Suprapubic skin (tissue), 4 donors: ENCODE measurements at regions not wholly inside any gene's neighbourhood (a gene's known extent, or its start where the extent isn't known, plus 50 kb on each side); places are given as distances from the start of the nearest gene placed in this dataset.

Source experiments
- DNase-seq, 2 donors: peaks; one replicate each; pipeline ENCODE4 v3.0.0-alpha.2; 2019; ENCODE audit warnings: low spot score in 2 of 2
- H3K27ac ChIP-seq: fragments of 200-600 bp; sonication (generic); one replicate; pipeline ENCODE4 v1.5.1; 2019
- H3K27me3 ChIP-seq: fragments of 200-600 bp; sonication (generic); one replicate; pipeline ENCODE4 v1.5.1; 2019
- H3K36me3 ChIP-seq: fragments of 200-600 bp; sonication (generic); one replicate; pipeline ENCODE4 v1.5.1; 2019
- H3K4me1 ChIP-seq: fragments of 200-600 bp; sonication (generic); one replicate; pipeline ENCODE4 v1.5.1; 2019
- H3K4me3 ChIP-seq: fragments of 200-600 bp; sonication (generic); one replicate; pipeline ENCODE4 v1.5.1; 2019; ENCODE audit warnings: mild to moderate bottlenecking
- H3K9me3 ChIP-seq: fragments of 200-600 bp; sonication (generic); one replicate; pipeline ENCODE4 v1.5.1; 2019
- CTCF ChIP-seq, 2 donors: fragments of 200-600 bp in 1 of 2; fragments of 450-650 bp in 1 of 2; sonication (generic) in 1 of 2; IDR thresholded peaks; one replicate each; pipeline ENCODE4 v1.5.1; 2016 to 2019; ENCODE audit warnings: antibody characterized with exemption in 2 of 2, mild to moderate bottlenecking in 1 of 2, moderate library complexity in 1 of 2
- EP300 ChIP-seq: sonication (generic); formaldehyde crosslinking; IDR thresholded peaks from one replicate; pipeline ENCODE4 v1.6.1; 2017; ENCODE audit warnings: antibody characterized with exemption
- POLR2A ChIP-seq, 2 donors: fragments of 450-650 bp; IDR thresholded peaks; one replicate each; pipeline ENCODE4 v1.6.1; 2017; ENCODE audit warnings: antibody characterized with exemption in 2 of 2, mild to moderate bottlenecking in 2 of 2, moderate library complexity in 2 of 2
- POLR2AphosphoS5 ChIP-seq, 3 donors: sonication (generic); formaldehyde crosslinking; IDR thresholded peaks; one replicate each; pipeline ENCODE4 v1.6.1; 2017; ENCODE audit warnings: antibody characterized with exemption in 3 of 3
- WGBS: methylation state at CpG from one replicate; pipeline ENCODE4 v1.1.5; 2018; 5-methylcytosine and 5-hydroxymethylcytosine counted together

DNA sequence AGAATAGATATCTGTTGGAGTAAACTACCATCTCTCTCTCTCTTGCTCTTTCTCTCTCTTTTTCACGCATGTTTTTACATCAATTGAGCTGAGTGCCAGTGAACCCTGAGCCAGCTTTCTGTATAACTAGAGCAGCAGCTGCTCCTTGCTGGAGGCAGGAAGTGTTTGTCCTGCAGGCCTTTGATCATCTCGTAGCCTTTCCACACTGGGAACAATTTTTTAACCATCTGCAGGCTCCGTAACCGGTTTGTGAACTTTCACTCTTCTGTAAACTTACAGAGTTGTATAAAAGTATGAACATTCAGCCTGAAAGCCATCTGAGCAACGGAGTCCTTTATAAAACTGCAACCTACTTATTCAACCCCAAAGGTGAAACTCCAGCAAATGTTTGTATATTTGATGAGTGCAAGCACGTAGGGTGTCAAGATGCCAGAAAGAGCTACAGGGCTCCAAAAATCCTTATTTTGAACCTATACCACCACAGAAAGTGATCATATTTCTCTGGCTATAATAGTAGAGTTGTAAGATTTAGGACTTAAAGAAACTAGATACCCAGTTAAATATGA, 162.8 kb upstream of the NFE2L3 start:
- no peak for DNase-seq
- no peak for TF ChIP-seq CTCF (IDR thresholded peaks at IDR 0.05)
- TF ChIP-seq EP300 = no peak
- no peak for TF ChIP-seq POLR2A (IDR thresholded peaks at IDR 0.05)
- TF ChIP-seq POLR2AphosphoS5 (IDR thresholded peaks at IDR 0.05) = no peak
- H3K36me3 ChIP-seq = no peaks in the 10 kb centered on the region
- H3K9me3 ChIP-seq = no peaks in the 10 kb centered on the region
- H3K27me3 ChIP-seq = no peaks in the 10 kb centered on the region
- H3K4me1 ChIP-seq = no peaks in the 10 kb centered on the region
- no peak overlapping the region for H3K27ac ChIP-seq
- 45% methylated on average over 6 of the region's 6 CpGs for whole genome bisulfite sequencing
- H3K4me3 ChIP-seq = no peak overlapping the region

DNA sequence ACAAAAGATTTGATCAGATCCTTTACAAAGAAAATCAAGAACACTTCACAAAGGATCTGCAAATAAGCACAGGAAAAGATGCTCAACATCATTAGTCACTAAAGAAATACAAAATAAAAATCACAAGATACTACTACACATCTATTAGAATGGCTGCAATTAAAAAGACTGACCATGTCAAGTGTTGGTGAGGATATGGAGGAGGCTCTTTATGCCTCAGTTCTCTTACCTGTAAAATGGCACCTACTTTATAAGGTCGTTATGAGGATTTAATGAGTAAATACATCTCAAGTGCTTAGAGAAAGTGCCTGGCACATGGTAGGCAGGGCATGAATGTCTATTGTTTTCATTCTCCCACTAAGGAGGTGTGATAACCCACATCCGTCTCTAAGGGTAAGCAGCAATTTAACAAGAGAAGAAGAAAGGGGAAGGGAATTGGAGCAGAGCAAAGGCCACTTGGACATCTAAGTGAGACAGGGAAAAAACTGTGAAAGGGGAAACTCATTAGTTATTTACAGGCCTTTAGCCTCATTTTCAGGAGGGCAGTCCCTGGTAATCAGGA, 157.5 kb upstream of the NFE2L3 start:
- Histone ChIP-seq H3K4me3 (no peak overlapping the region), H3K27ac (no peak overlapping the region), H3K4me1 (no peaks in the 10 kb centered on the region), H3K36me3 (no peaks in the 10 kb centered on the region), H3K27me3 (no peaks in the 10 kb centered on the region), H3K9me3 (no peaks in the 10 kb centered on the region)
- TF ChIP-seq CTCF (IDR thresholded peaks at IDR 0.05) (no peak), POLR2AphosphoS5 (IDR thresholded peaks at IDR 0.05) (no peak), POLR2A (IDR thresholded peaks at IDR 0.05) (no peak), EP300 (no peak)
- 83% methylated on average over 2 of the region's 2 CpGs for WGBS
- DNase-seq = no peak

DNA sequence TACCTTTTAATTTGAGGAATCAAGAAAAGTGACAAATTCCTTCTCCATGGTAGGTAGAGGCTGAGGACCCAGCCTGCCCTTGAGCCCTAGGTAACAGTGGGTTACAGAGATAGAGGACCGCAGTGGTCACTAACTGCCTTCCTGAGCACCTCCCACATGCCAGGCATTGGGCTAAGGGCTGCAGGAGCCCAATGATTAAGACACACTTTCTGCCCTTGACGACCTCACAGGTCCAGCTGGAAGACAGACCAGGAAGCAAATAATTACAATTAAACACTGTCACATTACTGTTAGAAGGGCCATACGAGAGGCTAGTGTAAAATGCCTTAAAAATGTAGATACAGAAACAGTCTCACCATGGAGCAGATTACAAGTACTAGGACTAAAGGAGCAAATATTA, 156.8 kb upstream of the NFE2L3 start:
- DNase-seq = no peak
- Histone ChIP-seq H3K36me3 (no peaks in the 10 kb centered on the region), H3K4me1 (no peaks in the 10 kb centered on the region), H3K4me3 (no peak overlapping the region), H3K9me3 (no peaks in the 10 kb centered on the region), H3K27ac (no peak overlapping the region), H3K27me3 (no peaks in the 10 kb centered on the region)
- 58% methylated on average over 3 of the region's 3 CpGs for WGBS
- no peak for TF ChIP-seq POLR2AphosphoS5 (IDR thresholded peaks at IDR 0.05)
- TF ChIP-seq POLR2A (IDR thresholded peaks at IDR 0.05) = no peak
- TF ChIP-seq EP300 = no peak
- TF ChIP-seq CTCF (IDR thresholded peaks at IDR 0.05) = no peak

DNA sequence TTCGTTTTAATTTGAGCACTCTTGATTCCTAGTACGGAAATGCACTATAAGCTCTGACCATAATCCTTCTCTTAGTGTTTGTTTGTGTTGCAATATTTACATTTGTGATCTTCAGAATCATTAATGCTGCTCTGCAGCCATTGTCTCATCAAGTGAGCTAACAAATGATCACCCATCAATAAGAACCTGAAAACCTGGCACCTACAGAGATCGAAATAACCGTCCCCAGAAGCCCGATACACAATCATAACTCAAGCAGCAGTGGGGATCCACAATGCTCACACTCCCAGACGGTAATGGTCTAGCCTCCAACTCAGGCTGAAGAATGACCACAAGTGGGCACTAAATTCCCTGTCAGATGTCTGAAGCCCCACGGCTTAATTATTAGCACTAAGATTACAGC, 156.0 kb upstream of the NFE2L3 start:
- Histone ChIP-seq H3K27ac (no peak overlapping the region), H3K27me3 (no peaks in the 10 kb centered on the region), H3K4me3 (no peak overlapping the region), H3K4me1 (no peaks in the 10 kb centered on the region), H3K9me3 (no peaks in the 10 kb centered on the region), H3K36me3 (no peaks in the 10 kb centered on the region)
- TF ChIP-seq EP300 (no peak), POLR2A (IDR thresholded peaks at IDR 0.05) (no peak), CTCF (IDR thresholded peaks at IDR 0.05) (no peak), POLR2AphosphoS5 (IDR thresholded peaks at IDR 0.05) (no peak)
- DNase-seq = no peak
- 70% methylated on average over 7 of the region's 7 CpGs for WGBS

GRCh38 chr7:25998499-25998898, 153.5 kb upstream of the NFE2L3 start:
- no peak overlapping the region for H3K27ac ChIP-seq
- TF ChIP-seq POLR2AphosphoS5 (IDR thresholded peaks at IDR 0.05) (no peak), POLR2A (IDR thresholded peaks at IDR 0.05) (no peak), EP300 (no peak), CTCF (IDR thresholded peaks at IDR 0.05) (no peak)
- WGBS = 86% methylated on average over 9 of the region's 9 CpGs

More at GRCh38 chr7:25998499-25998898, 153.5 kb upstream of the NFE2L3 start:
- Histone ChIP-seq H3K4me1 (no peaks in the 10 kb centered on the region), H3K9me3 (no peaks in the 10 kb centered on the region), H3K4me3 (no peak overlapping the region), H3K36me3 (no peaks in the 10 kb centered on the region), H3K27me3 (peaks cover 3% of the 10 kb centered on the region)
- no peak for DNase-seq
